B cell (primary cell): ENCODE measurements at regions not wholly inside any gene's neighbourhood (a gene's known extent, or its start where the extent isn't known, plus 50 kb on each side); places are given as distances from the start of the nearest gene placed in this dataset.

Experiments
- EZH2 ChIP-seq: IDR thresholded peaks from 2 replicates; pipeline ENCODE4 v1.6.1; 2012; ENCODE audit warnings: borderline replicate concordance, low read depth, mild to moderate bottlenecking, moderate library complexity, low read length; ENCODE audit not compliant: insufficient read depth, poor library complexity, severe bottlenecking
- TF ChIP-seq, protein P1 (sequence below): fragments of 200-600 bp; IDR thresholded peaks from one replicate; pipeline ENCODE4 v1.8.0; 2022; ENCODE audit warnings: antibody characterized with exemption, mild to moderate bottlenecking

DNA sequence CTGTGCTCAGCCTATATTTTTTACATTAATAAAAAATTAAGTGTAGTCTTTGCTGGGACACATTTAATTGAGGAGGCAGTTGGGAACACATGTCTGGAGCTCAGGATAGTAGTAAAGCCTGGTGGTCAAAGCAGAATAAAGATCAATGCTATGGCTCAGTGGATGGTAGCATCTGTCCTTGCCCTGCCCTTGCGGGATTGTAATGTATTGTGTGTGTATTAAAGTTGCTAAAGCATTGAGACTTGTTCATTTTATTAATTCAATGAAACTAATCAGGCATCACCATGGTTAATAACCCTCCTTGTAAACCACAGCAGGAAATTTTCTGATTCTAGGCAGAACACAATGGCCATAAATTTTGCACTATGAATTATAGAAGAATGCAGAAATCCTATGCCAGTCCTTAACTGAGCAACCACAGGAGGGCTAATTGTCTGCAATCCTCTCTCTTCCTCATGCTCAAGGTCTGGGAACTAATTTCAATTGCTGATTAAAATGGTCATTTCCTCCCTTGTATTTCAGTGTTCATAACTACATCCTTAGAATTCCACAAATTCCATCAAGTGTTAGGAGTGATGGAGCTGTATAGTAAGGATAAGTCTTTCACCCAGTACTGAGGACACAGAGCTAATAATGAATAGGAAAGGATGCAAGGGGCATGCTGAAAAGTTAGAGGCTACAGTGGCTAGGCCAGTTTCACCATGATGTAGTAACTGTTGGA, 403.2 kb upstream of the DDI1 start:
- TF ChIP-seq EZH2, result no peak
- TF ChIP-seq, protein P1, sequence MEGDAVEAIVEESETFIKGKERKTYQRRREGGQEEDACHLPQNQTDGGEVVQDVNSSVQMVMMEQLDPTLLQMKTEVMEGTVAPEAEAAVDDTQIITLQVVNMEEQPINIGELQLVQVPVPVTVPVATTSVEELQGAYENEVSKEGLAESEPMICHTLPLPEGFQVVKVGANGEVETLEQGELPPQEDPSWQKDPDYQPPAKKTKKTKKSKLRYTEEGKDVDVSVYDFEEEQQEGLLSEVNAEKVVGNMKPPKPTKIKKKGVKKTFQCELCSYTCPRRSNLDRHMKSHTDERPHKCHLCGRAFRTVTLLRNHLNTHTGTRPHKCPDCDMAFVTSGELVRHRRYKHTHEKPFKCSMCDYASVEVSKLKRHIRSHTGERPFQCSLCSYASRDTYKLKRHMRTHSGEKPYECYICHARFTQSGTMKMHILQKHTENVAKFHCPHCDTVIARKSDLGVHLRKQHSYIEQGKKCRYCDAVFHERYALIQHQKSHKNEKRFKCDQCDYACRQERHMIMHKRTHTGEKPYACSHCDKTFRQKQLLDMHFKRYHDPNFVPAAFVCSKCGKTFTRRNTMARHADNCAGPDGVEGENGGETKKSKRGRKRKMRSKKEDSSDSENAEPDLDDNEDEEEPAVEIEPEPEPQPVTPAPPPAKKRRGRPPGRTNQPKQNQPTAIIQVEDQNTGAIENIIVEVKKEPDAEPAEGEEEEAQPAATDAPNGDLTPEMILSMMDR, result no peak
